ENCODE measurements at regions not wholly inside any gene's neighbourhood (a gene's known extent, or its start where the extent isn't known, plus 50 kb on each side); places are given as distances from the start of the nearest gene placed in this dataset.

DNA sequence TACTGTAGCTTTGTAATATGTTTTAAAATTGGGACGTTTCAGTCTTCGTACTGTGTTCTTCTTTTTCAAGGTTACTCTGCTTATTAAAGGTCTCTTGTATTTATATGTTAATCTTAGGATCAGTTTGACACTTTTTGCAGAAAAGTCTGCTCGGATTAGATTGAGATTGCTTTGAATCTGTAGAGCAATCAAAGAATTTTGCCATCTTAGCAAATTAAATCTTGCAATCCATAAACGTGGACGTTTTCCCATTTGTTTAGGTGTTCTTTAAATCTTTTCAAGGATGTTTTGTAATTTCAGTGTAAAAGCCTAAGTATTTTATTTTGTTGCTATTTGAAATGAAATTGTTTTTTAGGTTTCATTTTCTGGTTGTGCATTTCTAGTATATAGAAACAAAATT, 78.0 kb upstream of the GTSF1L start (continued):
- TF ChIP-seq ZNF462 (CRISPR knock-in tag; IDR thresholded peaks at IDR 0.05) (no peak), ZNF114 (CRISPR knock-in tag; IDR thresholded peaks at IDR 0.05) (no peak), STAT1 (IDR thresholded peaks at IDR 0.05; ENCODE audit: unreplicated experiment) (no peak)

GRCh38 chr20:43803276-43803675, 76.5 kb upstream of the GTSF1L start:
- H3K79me2 ChIP-seq (replicated peaks; ENCODE audit: insufficient read depth), result no peaks in the 10 kb centered on the region
- no peaks in the 10 kb centered on the region for H3K4me1 ChIP-seq (ENCODE audit: insufficient read depth)
- H3K36me3 ChIP-seq (ENCODE audit: insufficient read depth), result no peaks in the 10 kb centered on the region
- ATAC-seq, result no peak
- no peaks in the 10 kb centered on the region for H3K9me2 ChIP-seq (ENCODE audit: insufficient read depth)
- H4K20me1 ChIP-seq (replicated peaks; ENCODE audit: insufficient read depth), result no peaks in the 10 kb centered on the region
- H3K27ac Mint-ChIP-seq, result no peak overlapping the region
- H3K27ac ChIP-seq (ENCODE audit: low read depth), result no peak overlapping the region
- H3K36me3 Mint-ChIP-seq (ENCODE audit: low read depth), result no peaks in the 10 kb centered on the region
- no peak overlapping the region for H3K4me3 Mint-ChIP-seq
- no peaks in the 10 kb centered on the region for H3F3A ChIP-seq (replicated peaks; ENCODE audit: low read depth)
- H3K4me3 ChIP-seq, result no peak overlapping the region
- no peaks in the 10 kb centered on the region for H3K4me1 Mint-ChIP-seq
- H2AFZ ChIP-seq, result no peak overlapping the region
- peaks cover 1% of the 10 kb centered on the region for H3K27me3 Mint-ChIP-seq (ENCODE audit: insufficient read depth, low read depth, poor library complexity)
- no peaks in the 10 kb centered on the region for H3K27me3 ChIP-seq (ENCODE audit: insufficient read depth)
- H3K4me2 ChIP-seq, result no peak overlapping the region
- H3K9me3 Mint-ChIP-seq, result peaks cover 48% of the 10 kb centered on the region
- no peak for DNase-seq (ENCODE audit: low spot score)
- TF ChIP-seq ZNF331 (CRISPR knock-in tag; IDR thresholded peaks at IDR 0.05; ENCODE audit: low read depth) (no peak), ETS1 (IDR thresholded peaks at IDR 0.05) (no peak), ZNF462 (CRISPR knock-in tag; IDR thresholded peaks at IDR 0.05) (no peak), EZH2phosphoT487 (IDR thresholded peaks at IDR 0.05; ENCODE audit: unreplicated experiment) (no peak), ZNF114 (CRISPR knock-in tag; IDR thresholded peaks at IDR 0.05) (no peak)
- TF ChIP-seq, protein P1, sequence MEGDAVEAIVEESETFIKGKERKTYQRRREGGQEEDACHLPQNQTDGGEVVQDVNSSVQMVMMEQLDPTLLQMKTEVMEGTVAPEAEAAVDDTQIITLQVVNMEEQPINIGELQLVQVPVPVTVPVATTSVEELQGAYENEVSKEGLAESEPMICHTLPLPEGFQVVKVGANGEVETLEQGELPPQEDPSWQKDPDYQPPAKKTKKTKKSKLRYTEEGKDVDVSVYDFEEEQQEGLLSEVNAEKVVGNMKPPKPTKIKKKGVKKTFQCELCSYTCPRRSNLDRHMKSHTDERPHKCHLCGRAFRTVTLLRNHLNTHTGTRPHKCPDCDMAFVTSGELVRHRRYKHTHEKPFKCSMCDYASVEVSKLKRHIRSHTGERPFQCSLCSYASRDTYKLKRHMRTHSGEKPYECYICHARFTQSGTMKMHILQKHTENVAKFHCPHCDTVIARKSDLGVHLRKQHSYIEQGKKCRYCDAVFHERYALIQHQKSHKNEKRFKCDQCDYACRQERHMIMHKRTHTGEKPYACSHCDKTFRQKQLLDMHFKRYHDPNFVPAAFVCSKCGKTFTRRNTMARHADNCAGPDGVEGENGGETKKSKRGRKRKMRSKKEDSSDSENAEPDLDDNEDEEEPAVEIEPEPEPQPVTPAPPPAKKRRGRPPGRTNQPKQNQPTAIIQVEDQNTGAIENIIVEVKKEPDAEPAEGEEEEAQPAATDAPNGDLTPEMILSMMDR (conservative IDR thresholded peaks at IDR 0.05; ENCODE audit: low read depth in 2 of 2), result no peak
